Caki2 (cell line): ENCODE measurements at regions not wholly inside any gene's neighbourhood (a gene's known extent, or its start where the extent isn't known, plus 50 kb on each side); places are given as distances from the start of the nearest gene placed in this dataset.

Experiments used
- DNase-seq: peaks from one replicate; pipeline ENCODE4 v3.0.0-alpha.2; 2015; ENCODE audit warnings: low read depth
- in situ Hi-C: cut with HindIII; loops from 2 replicates; pipeline ENCODE4 v1.10.0; 2016; ENCODE audit warnings: low sequenced_read_pairs, low pct_unique_long_range_greater_than_20kb, mixed read lengths

DNA sequence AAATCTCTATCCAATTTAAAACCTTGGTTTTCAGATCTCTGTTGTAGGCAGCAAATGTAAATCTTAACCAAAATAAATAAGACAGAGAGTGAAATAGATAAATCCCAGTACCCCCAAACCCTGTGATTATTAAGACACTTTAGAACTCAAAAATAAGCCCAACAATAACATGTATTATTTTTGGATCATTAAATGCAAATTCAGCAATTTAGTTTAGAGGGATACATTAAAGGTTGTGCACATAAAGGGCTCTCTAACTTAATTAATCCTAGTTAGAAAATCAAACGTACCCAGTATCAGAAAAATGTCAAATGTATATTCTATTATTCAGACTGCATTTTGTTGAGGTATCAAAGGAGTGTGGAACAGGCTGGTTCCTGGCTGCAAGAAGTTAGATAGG, 416.8 kb downstream of the SLC16A7 start:
- in situ Hi-C loops: no loop called here
- DNase-seq: no peak

DNA sequence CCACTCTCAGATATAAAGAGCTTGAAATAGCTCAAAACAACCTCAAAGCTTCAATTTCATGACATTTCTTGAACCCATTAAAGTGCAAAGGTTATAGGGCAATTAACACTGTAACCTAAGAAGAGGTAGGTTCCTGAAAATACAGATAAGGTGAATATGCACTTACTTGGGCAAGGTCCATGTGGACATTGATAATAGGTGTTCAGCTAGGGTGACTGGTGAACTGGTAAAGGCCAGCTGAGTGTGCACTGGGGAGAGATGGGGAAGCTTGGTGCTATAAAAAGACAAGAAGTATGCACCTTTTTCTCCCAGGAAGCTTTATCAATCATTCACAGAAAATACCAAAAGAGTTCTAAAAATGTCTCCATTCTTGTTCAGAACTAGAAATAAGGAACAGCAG, 418.6 kb downstream of the SLC16A7 start:
- in situ Hi-C loops: no loop called here
- DNase-seq: no peak

GRCh38 chr12:60020068-60020467, 424.2 kb downstream of the SLC16A7 start:
- in situ Hi-C loops: no loop called here
- DNase-seq: no peak

DNA sequence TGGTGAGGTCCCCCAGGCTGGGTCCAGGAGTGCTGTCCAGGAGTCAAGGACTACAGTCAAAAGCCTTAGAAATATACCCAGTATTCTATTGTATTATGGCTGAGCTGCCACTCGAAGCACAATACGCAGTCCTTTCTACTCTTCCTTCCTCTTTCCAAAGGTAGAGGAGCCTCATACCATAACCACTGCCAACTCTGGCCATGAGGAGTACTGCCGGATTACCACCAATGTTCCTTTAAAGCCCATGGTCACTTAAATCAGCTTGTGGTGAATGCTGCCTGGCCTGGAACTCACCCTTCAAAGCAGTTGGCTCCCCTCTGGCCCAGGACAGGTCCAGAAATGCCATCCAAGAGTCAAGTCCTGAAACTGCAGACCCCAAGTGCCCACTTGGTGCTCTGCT, 425.4 kb downstream of the SLC16A7 start:
- no peak for DNase-seq
- in situ Hi-C loops: no loop called here

- no peak for DNase-seq
- in situ Hi-C loops: no loop called here
These were observed 431.4 kb downstream of the SLC16A7 start for GRCh38 chr12:60027266-60027665.

DNA sequence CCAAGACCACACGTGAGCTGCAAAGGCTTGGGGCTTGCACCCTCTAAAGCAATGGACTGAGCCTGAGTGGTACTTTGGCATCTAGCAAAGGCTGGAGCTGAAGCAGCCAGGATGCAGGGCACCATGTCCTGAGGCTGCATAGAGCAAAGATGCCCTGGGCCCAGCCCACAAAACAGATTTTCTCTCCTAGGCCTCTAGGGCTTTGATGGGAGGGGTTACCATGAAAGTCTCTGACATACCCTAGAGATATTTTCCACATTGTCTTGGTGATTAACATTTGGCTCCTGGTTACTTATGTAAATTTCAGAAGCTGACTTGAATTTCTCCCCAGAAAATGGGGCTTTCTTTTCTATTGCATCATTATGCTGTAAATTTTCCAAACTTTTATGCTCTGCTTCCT, 438.3 kb downstream of the SLC16A7 start:
- DNase-seq: no peak
- in situ Hi-C loops: no loop called here

- in situ Hi-C loops: no loop called here
- DNase-seq: no peak
These were observed 440.0 kb downstream of the SLC16A7 start for GRCh38 chr12:60035835-60036234.

DNA sequence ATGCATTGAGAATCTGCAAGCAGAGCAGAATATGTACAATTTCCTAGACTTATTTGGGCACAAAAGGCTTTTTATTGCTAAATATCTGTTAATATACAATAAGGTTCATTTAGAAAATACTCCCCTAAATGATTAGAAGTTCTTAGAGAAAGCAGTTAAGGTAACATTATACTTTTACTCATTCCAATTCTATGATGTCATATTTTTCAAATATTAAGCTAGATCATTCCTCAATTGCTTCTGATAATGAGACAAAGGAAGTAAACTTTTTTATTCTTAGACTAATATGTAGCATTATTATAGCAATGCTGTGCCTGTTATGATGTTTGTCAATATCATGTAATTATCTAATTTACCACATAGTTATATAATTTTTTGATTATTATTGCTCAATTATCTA, 447.0 kb downstream of the SLC16A7 start:
- in situ Hi-C loops: no loop called here
- no peak for DNase-seq

- no peak for DNase-seq
- in situ Hi-C loops: no loop called here
These were observed 447.4 kb downstream of the SLC16A7 start for GRCh38 chr12:60043236-60043635.

- in situ Hi-C loops: no loop called here
- no peak for DNase-seq
These were observed 456.7 kb downstream of the SLC16A7 start for GRCh38 chr12:60052483-60052882.

DNA sequence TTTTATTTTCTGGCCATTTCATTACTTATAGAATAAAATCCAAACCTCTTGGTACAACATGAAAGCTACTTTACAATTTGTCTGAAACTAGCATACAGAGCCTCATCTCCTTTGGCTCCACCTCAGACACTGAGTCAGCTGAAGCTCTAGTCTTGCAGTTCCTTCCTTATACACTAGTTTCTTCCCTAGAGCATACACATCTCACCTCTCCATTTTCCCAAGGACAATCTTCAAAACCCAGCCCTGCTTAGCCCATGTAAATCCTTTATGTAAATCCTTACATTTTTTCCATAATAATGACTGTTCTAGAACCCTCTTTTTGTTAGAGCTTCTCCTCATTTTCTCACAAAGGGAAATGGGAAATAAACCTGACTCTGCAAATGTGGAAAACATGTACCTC, 463.4 kb downstream of the SLC16A7 start:
- no peak for DNase-seq
- in situ Hi-C loops: no loop called here

- DNase-seq: no peak
- in situ Hi-C loops: no loop called here
These were observed 470.8 kb downstream of the SLC16A7 start for GRCh38 chr12:60066655-60067054.

GRCh38 chr12:60070552-60070951, 474.7 kb downstream of the SLC16A7 start:
- no peak for DNase-seq
- in situ Hi-C loops: no loop called here

- in situ Hi-C loops: no loop called here
- no peak for DNase-seq
These were observed 475.9 kb downstream of the SLC16A7 start for GRCh38 chr12:60071759-60072191.

GRCh38 chr12:60072911-60073310, 477.1 kb downstream of the SLC16A7 start:
- in situ Hi-C loops: no loop called here
- DNase-seq: no peak

DNA sequence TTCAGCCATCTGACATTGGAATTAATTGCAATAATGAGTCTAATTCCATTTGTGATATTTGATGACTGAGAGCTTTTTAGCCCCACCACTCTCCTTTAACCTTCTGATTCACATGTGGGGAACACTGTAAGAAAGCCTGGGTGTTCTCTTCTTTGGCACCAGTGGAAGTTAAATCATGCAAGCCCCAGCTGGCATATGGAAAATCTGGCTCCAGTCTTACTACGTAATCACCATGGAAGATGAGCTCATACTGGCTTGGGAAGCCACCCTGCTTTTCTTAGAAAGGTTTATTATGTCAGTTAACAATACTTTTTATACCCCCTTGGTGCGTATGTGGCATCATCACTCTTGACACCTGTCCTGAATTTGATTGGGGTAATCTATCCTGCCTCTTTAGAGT, 479.3 kb downstream of the SLC16A7 start:
- in situ Hi-C loops: no loop called here
- no peak for DNase-seq

- no peak for DNase-seq
- in situ Hi-C loops: no loop called here
These were observed 482.2 kb downstream of the SLC16A7 start for GRCh38 chr12:60078026-60078425.

- in situ Hi-C loops: no loop called here
- DNase-seq: no peak
These were observed 497.6 kb downstream of the SLC16A7 start for GRCh38 chr12:60093428-60093827.

- in situ Hi-C loops: no loop called here
- DNase-seq: no peak
These were observed 498.6 kb downstream of the SLC16A7 start for GRCh38 chr12:60094436-60094835.

DNA sequence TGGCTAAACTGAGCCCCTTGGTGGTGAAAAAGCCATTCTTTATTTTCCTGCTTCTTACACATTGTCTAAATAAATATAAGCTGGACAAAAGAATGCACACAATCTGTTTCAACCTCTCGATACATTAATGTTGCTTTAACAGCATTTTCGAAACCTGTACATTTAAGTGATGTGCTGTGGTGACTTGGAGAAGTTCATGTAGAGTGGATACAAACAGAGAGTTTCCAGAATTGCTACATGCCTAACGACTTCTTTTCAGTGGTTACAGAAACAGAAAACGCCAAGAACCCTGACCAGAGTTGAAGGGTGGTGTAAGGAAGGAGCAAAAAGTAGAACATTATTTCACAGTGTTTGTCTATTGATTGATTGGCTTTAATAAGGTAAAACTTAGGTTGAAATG, 500.9 kb downstream of the SLC16A7 start:
- in situ Hi-C loops: no loop called here
- DNase-seq: no peak

GRCh38 chr12:60100160-60100559, 504.3 kb downstream of the SLC16A7 start:
- in situ Hi-C loops: no loop called here
- DNase-seq: no peak
